ENCODE measurements at regions not wholly inside any gene's neighbourhood (a gene's known extent, or its start where the extent isn't known, plus 50 kb on each side); places are given as distances from the start of the nearest gene placed in this dataset.
"Not testable (repeated sequence)": the region's sequence is repeated elsewhere in the genome, so short reads cannot be mapped to it uniquely, and the experiment has no call there.

DNA sequence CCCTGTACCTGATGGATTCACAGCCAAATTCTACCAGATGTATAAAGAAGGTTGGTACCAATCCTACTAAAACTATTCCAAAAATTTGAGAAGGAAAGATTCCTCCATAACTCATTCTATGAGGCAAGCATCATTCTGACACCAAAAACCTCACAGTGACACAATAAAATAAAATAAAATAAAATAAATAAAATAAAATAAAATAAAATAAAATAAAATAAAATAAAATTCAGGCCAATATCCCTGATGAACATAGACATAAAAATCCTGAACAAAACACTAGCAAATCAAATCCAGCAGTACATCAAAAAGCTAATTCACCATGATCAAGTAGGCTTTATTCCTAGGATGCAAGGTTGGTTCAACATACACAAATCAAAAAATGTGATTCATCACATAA lies 108.1 kb downstream of the PROX1 start:
- H3K36me3 ChIP-seq (ENCODE audit: control insufficient read depth, insufficient read depth, low read length); H3K4me3 ChIP-seq (ENCODE audit: low read depth, low read length); DNase-seq (ENCODE audit: low read depth); H3K27me3 ChIP-seq (ENCODE audit: control insufficient read depth, insufficient read depth, low read length): not testable (repeated sequence)

DNA sequence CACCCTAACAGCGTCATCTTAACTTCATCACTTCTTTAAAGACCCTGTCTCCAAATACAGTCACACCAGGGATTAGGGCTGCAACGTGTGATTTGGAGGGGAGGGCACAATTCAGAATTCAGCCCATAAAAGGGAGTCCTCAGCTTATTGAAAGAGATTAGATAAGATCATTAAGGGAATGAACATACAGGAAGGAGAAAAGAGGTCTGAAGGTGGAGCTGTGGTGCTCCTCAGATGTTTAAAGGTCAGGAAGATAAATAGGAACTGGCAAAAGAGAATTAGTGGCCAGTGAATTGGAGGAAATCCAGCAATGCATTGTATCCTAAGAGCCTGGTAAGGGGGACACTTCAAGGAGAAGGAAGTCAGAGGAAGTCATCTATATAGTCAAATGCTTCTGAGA lies 113.5 kb downstream of the PROX1 start:
- Histone ChIP-seq H3K36me3 (ENCODE audit: control insufficient read depth, insufficient read depth, low read length) (no peaks in the 10 kb centered on the region), H3K4me3 (ENCODE audit: low read depth, low read length) (no peak overlapping the region), H3K27me3 (ENCODE audit: control insufficient read depth, insufficient read depth, low read length) (no peaks in the 10 kb centered on the region)
- no peak for DNase-seq (ENCODE audit: low read depth)
- TF ChIP-seq, protein P1, sequence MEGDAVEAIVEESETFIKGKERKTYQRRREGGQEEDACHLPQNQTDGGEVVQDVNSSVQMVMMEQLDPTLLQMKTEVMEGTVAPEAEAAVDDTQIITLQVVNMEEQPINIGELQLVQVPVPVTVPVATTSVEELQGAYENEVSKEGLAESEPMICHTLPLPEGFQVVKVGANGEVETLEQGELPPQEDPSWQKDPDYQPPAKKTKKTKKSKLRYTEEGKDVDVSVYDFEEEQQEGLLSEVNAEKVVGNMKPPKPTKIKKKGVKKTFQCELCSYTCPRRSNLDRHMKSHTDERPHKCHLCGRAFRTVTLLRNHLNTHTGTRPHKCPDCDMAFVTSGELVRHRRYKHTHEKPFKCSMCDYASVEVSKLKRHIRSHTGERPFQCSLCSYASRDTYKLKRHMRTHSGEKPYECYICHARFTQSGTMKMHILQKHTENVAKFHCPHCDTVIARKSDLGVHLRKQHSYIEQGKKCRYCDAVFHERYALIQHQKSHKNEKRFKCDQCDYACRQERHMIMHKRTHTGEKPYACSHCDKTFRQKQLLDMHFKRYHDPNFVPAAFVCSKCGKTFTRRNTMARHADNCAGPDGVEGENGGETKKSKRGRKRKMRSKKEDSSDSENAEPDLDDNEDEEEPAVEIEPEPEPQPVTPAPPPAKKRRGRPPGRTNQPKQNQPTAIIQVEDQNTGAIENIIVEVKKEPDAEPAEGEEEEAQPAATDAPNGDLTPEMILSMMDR (IDR thresholded peaks at IDR 0.05; ENCODE audit: insufficient read depth, low read length, poor library complexity, severe bottlenecking): no peak

DNA sequence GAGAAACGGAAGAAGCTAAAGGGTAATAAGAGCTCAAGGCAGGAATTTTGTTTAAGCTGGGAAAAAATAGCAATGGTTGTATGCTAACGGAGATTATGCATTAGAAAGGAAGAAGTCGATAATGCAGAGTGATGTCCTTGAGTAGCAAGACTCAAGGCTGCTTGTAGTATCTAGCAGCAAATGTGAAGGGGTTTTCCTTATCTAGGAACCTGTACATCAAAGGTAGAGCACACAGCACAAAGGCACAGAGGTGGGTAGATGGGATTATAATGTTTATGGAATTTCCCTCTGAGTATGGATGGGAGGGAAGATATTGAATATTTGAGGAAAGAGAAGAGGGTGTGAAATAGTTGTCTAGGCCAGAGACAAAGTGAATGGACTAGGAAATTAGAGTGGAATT lies 114.1 kb downstream of the PROX1 start:
- TF ChIP-seq, protein P1 (IDR thresholded peaks at IDR 0.05; ENCODE audit: insufficient read depth, low read length, poor library complexity, severe bottlenecking): no peak
- no peak for DNase-seq (ENCODE audit: low read depth)
- no peaks in the 10 kb centered on the region for H3K27me3 ChIP-seq (ENCODE audit: control insufficient read depth, insufficient read depth, low read length)
- no peak overlapping the region for H3K4me3 ChIP-seq (ENCODE audit: low read depth, low read length)
- no peaks in the 10 kb centered on the region for H3K36me3 ChIP-seq (ENCODE audit: control insufficient read depth, insufficient read depth, low read length)

DNA sequence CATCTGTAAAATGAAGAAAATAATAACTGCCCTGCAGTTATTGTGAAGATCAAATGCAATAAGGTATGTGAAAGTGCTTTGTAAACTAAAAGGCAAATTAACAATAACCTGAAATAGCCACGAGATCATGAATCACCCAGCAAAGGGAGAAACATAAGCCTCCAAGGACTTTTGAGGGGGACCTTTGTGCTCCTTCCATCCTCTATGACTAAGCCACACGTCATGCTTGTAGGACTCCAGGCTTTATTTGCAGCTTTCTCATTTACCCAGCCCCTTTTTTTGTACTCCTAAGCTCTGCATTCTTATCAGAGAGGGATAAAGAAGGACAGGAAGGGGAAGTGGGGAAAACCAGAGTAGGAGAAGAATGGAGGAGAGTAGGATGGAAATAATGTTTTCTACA lies 115.1 kb downstream of the PROX1 start:
- no peak overlapping the region for H3K4me3 ChIP-seq (ENCODE audit: low read depth, low read length)
- DNase-seq (ENCODE audit: low read depth): peak; percentile 31
- H3K36me3 ChIP-seq (ENCODE audit: control insufficient read depth, insufficient read depth, low read length): no peaks in the 10 kb centered on the region
- no peaks in the 10 kb centered on the region for H3K27me3 ChIP-seq (ENCODE audit: control insufficient read depth, insufficient read depth, low read length)
- TF ChIP-seq, protein P1 (IDR thresholded peaks at IDR 0.05; ENCODE audit: insufficient read depth, low read length, poor library complexity, severe bottlenecking): no peak

DNA sequence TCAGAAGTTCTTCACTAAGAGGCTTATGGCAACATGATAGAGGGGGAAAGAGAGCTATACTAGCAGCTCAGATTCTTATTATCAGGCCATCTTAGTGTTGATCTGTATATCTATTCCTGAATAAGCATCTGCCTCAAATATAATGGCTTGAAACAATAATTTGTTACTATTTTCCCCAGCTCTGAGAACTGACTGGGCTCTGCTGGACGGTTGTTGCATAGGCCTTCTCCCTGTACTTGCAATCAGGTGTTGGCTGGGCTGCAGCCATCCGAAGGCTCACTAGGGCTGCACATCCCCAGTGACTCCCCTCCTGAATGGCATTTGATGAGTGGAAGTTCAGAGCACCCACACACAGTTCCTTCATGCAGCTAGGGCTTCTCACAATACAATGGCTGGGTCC lies 116.0 kb downstream of the PROX1 start:
- Histone ChIP-seq H3K36me3 (ENCODE audit: control insufficient read depth, insufficient read depth, low read length) (no peaks in the 10 kb centered on the region), H3K27me3 (ENCODE audit: control insufficient read depth, insufficient read depth, low read length) (no peaks in the 10 kb centered on the region), H3K4me3 (ENCODE audit: low read depth, low read length) (no peak overlapping the region)
- TF ChIP-seq, protein P1 (IDR thresholded peaks at IDR 0.05; ENCODE audit: insufficient read depth, low read length, poor library complexity, severe bottlenecking): no peak
- DNase-seq (ENCODE audit: low read depth): no peak

DNA sequence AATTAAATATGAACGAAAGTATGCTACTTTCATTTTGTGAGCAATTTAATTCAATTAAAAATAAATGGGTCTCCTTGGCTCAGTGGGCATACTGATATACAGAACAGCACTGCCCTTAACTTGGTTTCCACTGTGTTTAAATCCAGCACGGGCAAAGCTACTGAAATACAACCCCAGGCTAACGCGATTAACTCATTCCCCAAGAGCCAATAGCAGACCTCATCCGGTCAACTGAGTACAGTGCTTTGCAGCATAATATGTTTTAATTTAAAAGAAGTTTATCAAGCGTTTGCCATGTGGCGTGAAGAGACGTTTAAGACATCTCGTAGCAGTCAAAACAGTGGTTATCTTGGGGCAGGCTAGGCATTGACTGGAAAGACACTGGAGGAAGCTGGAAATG lies 118.6 kb downstream of the PROX1 start:
- Histone ChIP-seq H3K27me3 (ENCODE audit: control insufficient read depth, insufficient read depth, low read length) (no peaks in the 10 kb centered on the region), H3K36me3 (ENCODE audit: control insufficient read depth, insufficient read depth, low read length) (no peaks in the 10 kb centered on the region), H3K4me3 (ENCODE audit: low read depth, low read length) (no peak overlapping the region)
- TF ChIP-seq, protein P1 (IDR thresholded peaks at IDR 0.05; ENCODE audit: insufficient read depth, low read length, poor library complexity, severe bottlenecking): no peak
- DNase-seq (ENCODE audit: low read depth): no peak
